ENCODE measurements at regions not wholly inside any gene's neighbourhood (a gene's known extent, or its start where the extent isn't known, plus 50 kb on each side); places are given as distances from the start of the nearest gene placed in this dataset.

GRCh38 chr14:22318951-22319350 is 270.1 kb downstream of the DAD1 start:
- intact Hi-C loops (cut with micrococcal nuclease), result loop anchor here (10.0 kb wide), 2 partner anchors 56 to 156 kb away; no protein-coding TSS in a partner anchor
- H3K4me2 ChIP-seq (replicated peaks; ENCODE audit: extremely low read depth, low read length, poor library complexity, severe bottlenecking), result no peak overlapping the region
- no peak overlapping the region for H2AFZ ChIP-seq (ENCODE audit: insufficient read depth, low read depth, low read length, poor library complexity, severe bottlenecking)
- no peaks in the 10 kb centered on the region for H3K4me1 Mint-ChIP-seq
- no peaks in the 10 kb centered on the region for H3K36me3 Mint-ChIP-seq
- no peaks in the 10 kb centered on the region for H4K20me1 ChIP-seq (ENCODE audit: insufficient read depth, low read length)
- TF ChIP-seq CTCF (IDR thresholded peaks at IDR 0.05), result no peak
- H3K27ac Mint-ChIP-seq, result no peak overlapping the region
- H3K27ac ChIP-seq (ENCODE audit: low read depth in 1 of 2, low read length in 2 of 2), result no peak overlapping the region
- no peaks in the 10 kb centered on the region for H3K9me3 Mint-ChIP-seq
- DNase-seq, result no peak
- H3K4me3 Mint-ChIP-seq, result no peak overlapping the region
- H3K36me3 ChIP-seq (replicated peaks in 1 of 2; ENCODE audit: control insufficient read depth in 1 of 2, insufficient read depth in 2 of 2, low read length in 2 of 2), result no peaks in the 10 kb centered on the region
- H3K27me3 Mint-ChIP-seq (ENCODE audit: low read depth in 3 of 3), result peaks cover 0 to 5% (median 5%) of the 10 kb centered on the region in 3 donors
- no CpG with 5 or more reads among the region's 3 CpGs for WGBS (ENCODE audit: insufficient coverage)
- H3K9ac ChIP-seq (ENCODE audit: insufficient read depth, low read length, poor library complexity, severe bottlenecking), result no peak overlapping the region
- H3K4me3 ChIP-seq (replicated peaks in 1 of 3; ENCODE audit: low read depth in 2 of 3, low read length in 3 of 3), result no peak overlapping the region
- H3K27me3 ChIP-seq (ENCODE audit: control insufficient read depth in 2 of 2, insufficient read depth in 2 of 2, low read length in 2 of 2), result no peaks in the 10 kb centered on the region
- H3K9me3 ChIP-seq (replicated peaks in 1 of 2; ENCODE audit: control insufficient read depth in 1 of 2, insufficient read depth in 1 of 2, low read length in 2 of 2), result no peaks in the 10 kb centered on the region
- no peaks in the 10 kb centered on the region for H3K79me2 ChIP-seq (ENCODE audit: insufficient read depth, low read length)
- H3K4me1 ChIP-seq (ENCODE audit: control insufficient read depth in 1 of 2, insufficient read depth in 2 of 2, low read length in 2 of 2), result no peaks in the 10 kb centered on the region

GRCh38 chr14:22316473-22316872 is 272.6 kb downstream of the DAD1 start:
- H3K27ac ChIP-seq (ENCODE audit: low read depth in 1 of 2, low read length in 2 of 2), result no peak overlapping the region
- no peaks in the 10 kb centered on the region for H3K79me2 ChIP-seq (ENCODE audit: insufficient read depth, low read length)
- Mint-ChIP-seq H3K27ac (no peak overlapping the region), H3K4me3 (no peak overlapping the region), H3K36me3 (no peaks in the 10 kb centered on the region), H3K4me1 (peaks cover 7% of the 10 kb centered on the region), H3K27me3 (ENCODE audit: low read depth in 3 of 3) (peaks cover 0 to 2% (median 0%) of the 10 kb centered on the region in 3 donors), H3K9me3 (no peaks in the 10 kb centered on the region)
- no peak overlapping the region for H3K9ac ChIP-seq (ENCODE audit: insufficient read depth, low read length, poor library complexity, severe bottlenecking)
- DNase-seq, result no peak
- H3K4me2 ChIP-seq (replicated peaks; ENCODE audit: extremely low read depth, low read length, poor library complexity, severe bottlenecking), result no peak overlapping the region
- intact Hi-C loops (cut with micrococcal nuclease), result loop anchor here (10.0 kb wide), 2 partner anchors 58 to 158 kb away; no protein-coding TSS in a partner anchor
- no peaks in the 10 kb centered on the region for H4K20me1 ChIP-seq (ENCODE audit: insufficient read depth, low read length)
- H3K27me3 ChIP-seq (ENCODE audit: control insufficient read depth in 2 of 2, insufficient read depth in 2 of 2, low read length in 2 of 2), result no peaks in the 10 kb centered on the region
- H3K9me3 ChIP-seq (replicated peaks in 1 of 2; ENCODE audit: control insufficient read depth in 1 of 2, insufficient read depth in 1 of 2, low read length in 2 of 2), result no peaks in the 10 kb centered on the region
- no CpG with 5 or more reads among the region's 1 CpG for WGBS (ENCODE audit: insufficient coverage)
- no peak for TF ChIP-seq CTCF (IDR thresholded peaks at IDR 0.05)
- no peak overlapping the region for H2AFZ ChIP-seq (ENCODE audit: insufficient read depth, low read depth, low read length, poor library complexity, severe bottlenecking)
- H3K36me3 ChIP-seq (replicated peaks in 1 of 2; ENCODE audit: control insufficient read depth in 1 of 2, insufficient read depth in 2 of 2, low read length in 2 of 2), result no peaks in the 10 kb centered on the region
- peaks cover 5 to 6% of the 10 kb centered on the region in 2 donors for H3K4me1 ChIP-seq (ENCODE audit: control insufficient read depth in 1 of 2, insufficient read depth in 2 of 2, low read length in 2 of 2)
- no peak overlapping the region for H3K4me3 ChIP-seq (replicated peaks in 1 of 3; ENCODE audit: low read depth in 2 of 3, low read length in 3 of 3)

Measured in CD14-positive monocyte (primary cell).